ENCODE measurements at regions not wholly inside any gene's neighbourhood (a gene's known extent, or its start where the extent isn't known, plus 50 kb on each side); places are given as distances from the start of the nearest gene placed in this dataset.

- no peak for DNase-seq (ENCODE audit: low read depth in 3 of 3, low spot score in 1 of 3)
These were observed 121.1 kb upstream of the PDE1C start for GRCh38 chr7:32191305-32191704.

GRCh38 chr7:32179567-32179966, 109.4 kb upstream of the PDE1C start:
- no peak for DNase-seq (ENCODE audit: low read depth in 3 of 3, low spot score in 1 of 3)

GRCh38 chr7:32178677-32179366, 108.6 kb upstream of the PDE1C start:
- DNase-seq (ENCODE audit: low read depth in 3 of 3, low spot score in 1 of 3): no peak

GRCh38 chr7:32177232-32177631, 107.0 kb upstream of the PDE1C start:
- DNase-seq (ENCODE audit: low read depth in 3 of 3, low spot score in 1 of 3): no peak

GRCh38 chr7:32175099-32175498, 104.9 kb upstream of the PDE1C start:
- no peak for DNase-seq (ENCODE audit: low read depth in 3 of 3, low spot score in 1 of 3)

GRCh38 chr7:32171248-32171647, 101.0 kb upstream of the PDE1C start:
- no peak for DNase-seq (ENCODE audit: low read depth in 3 of 3, low spot score in 1 of 3)

GRCh38 chr7:32170838-32171237, 100.6 kb upstream of the PDE1C start:
- DNase-seq (ENCODE audit: low read depth in 3 of 3, low spot score in 1 of 3): no peak

- no peak for DNase-seq (ENCODE audit: low read depth in 3 of 3, low spot score in 1 of 3)
These were observed 99.0 kb upstream of the PDE1C start for GRCh38 chr7:32169228-32169627.

GRCh38 chr7:32167815-32168214, 97.6 kb upstream of the PDE1C start:
- DNase-seq (ENCODE audit: low read depth in 3 of 3, low spot score in 1 of 3): no peak

GRCh38 chr7:32167256-32167655, 97.0 kb upstream of the PDE1C start:
- DNase-seq (ENCODE audit: low read depth in 3 of 3, low spot score in 1 of 3): no peak

- no peak for DNase-seq (ENCODE audit: low read depth in 3 of 3, low spot score in 1 of 3)
These were observed 94.3 kb upstream of the PDE1C start for GRCh38 chr7:32164341-32164996.

GRCh38 chr7:32163896-32164295, 93.7 kb upstream of the PDE1C start:
- DNase-seq (ENCODE audit: low read depth in 3 of 3, low spot score in 1 of 3): no peak

GRCh38 chr7:32163141-32163806, 93.1 kb upstream of the PDE1C start:
- DNase-seq (ENCODE audit: low read depth in 3 of 3, low spot score in 1 of 3): no peak

- no peak for DNase-seq (ENCODE audit: low read depth in 3 of 3, low spot score in 1 of 3)
These were observed 91.5 kb upstream of the PDE1C start for GRCh38 chr7:32161708-32162107.

GRCh38 chr7:32158751-32159745, 88.8 kb upstream of the PDE1C start:
- no peak for DNase-seq (ENCODE audit: low read depth in 3 of 3, low spot score in 1 of 3)

GRCh38 chr7:32158076-32158475, 87.9 kb upstream of the PDE1C start:
- DNase-seq (ENCODE audit: low read depth in 3 of 3, low spot score in 1 of 3): no peak

GRCh38 chr7:32155712-32156111, 85.5 kb upstream of the PDE1C start:
- no peak for DNase-seq (ENCODE audit: low read depth in 3 of 3, low spot score in 1 of 3)

GRCh38 chr7:32154797-32155196, 84.6 kb upstream of the PDE1C start:
- DNase-seq (ENCODE audit: low read depth in 3 of 3, low spot score in 1 of 3): no peak

GRCh38 chr7:32153006-32153405, 82.8 kb upstream of the PDE1C start:
- DNase-seq (ENCODE audit: low read depth in 3 of 3, low spot score in 1 of 3): no peak

GRCh38 chr7:32152576-32152975, 82.4 kb upstream of the PDE1C start:
- DNase-seq (ENCODE audit: low read depth in 3 of 3, low spot score in 1 of 3): no peak

GRCh38 chr7:32150589-32150988, 80.4 kb upstream of the PDE1C start:
- DNase-seq (ENCODE audit: low read depth in 3 of 3, low spot score in 1 of 3): no peak
